Parathyroid adenoma (tissue), 2 donors: ENCODE measurements at regions not wholly inside any gene's neighbourhood (a gene's known extent, or its start where the extent isn't known, plus 50 kb on each side); places are given as distances from the start of the nearest gene placed in this dataset.

ENCODE experiments used
- H2AFZ ChIP-seq: fragments of 300-600 bp; sonication (generic); one replicate; pipeline ENCODE4 v1.7.0; 2017; ENCODE audit warnings: antibody characterized with exemption, mild to moderate bottlenecking
- H3K27ac ChIP-seq: fragments of 300-600 bp; sonication (generic); one replicate; pipeline ENCODE4 v1.7.0; 2017
- H3K27me3 ChIP-seq: fragments of 300-600 bp; sonication (generic); one replicate; pipeline ENCODE4 v1.7.0; 2017; ENCODE audit warnings: low read length; ENCODE audit not compliant: control insufficient read depth, insufficient read depth
- H3K36me3 ChIP-seq: fragments of 300-600 bp; sonication (generic); one replicate; pipeline ENCODE4 v1.7.0; 2017; ENCODE audit warnings: low read length; ENCODE audit not compliant: control insufficient read depth, insufficient read depth
- H3K4me1 ChIP-seq: fragments of 300-600 bp; sonication (generic); one replicate; pipeline ENCODE4 v1.7.0; 2017; ENCODE audit warnings: control low read depth
- H3K4me2 ChIP-seq: fragments of 300-600 bp; sonication (generic); one replicate; pipeline ENCODE4 v1.7.0; 2017; ENCODE audit warnings: low read length
- H3K4me3 ChIP-seq: fragments of 300-600 bp; sonication (generic); one replicate; pipeline ENCODE4 v1.7.0; 2017; ENCODE audit warnings: low read depth, low read length
- H3K79me2 ChIP-seq: fragments of 300-600 bp; sonication (generic); one replicate; pipeline ENCODE4 v1.7.0; 2017; ENCODE audit warnings: control low read depth
- H3K9ac ChIP-seq: fragments of 300-600 bp; sonication (generic); one replicate; pipeline ENCODE4 v1.7.0; 2017; ENCODE audit warnings: mild to moderate bottlenecking
- H3K9me3 ChIP-seq: fragments of 300-600 bp; sonication (generic); one replicate; pipeline ENCODE4 v1.7.0; 2017; ENCODE audit warnings: low read length; ENCODE audit not compliant: control insufficient read depth
- CTCF ChIP-seq: fragments of 300-600 bp; sonication (generic); IDR thresholded peaks from one replicate; pipeline ENCODE4 v1.7.0; 2017; ENCODE audit warnings: antibody characterized with exemption, mild to moderate bottlenecking
- donor health status: primary hyperparathyroidism.

- no peaks in the 10 kb centered on the region for H3K36me3 ChIP-seq
These were observed 113.1 kb upstream of the TRIM24 start for GRCh38 chr7:138346975-138347374.

GRCh38 chr7:138349841-138350700, 110.0 kb upstream of the TRIM24 start:
- Histone ChIP-seq H2AFZ (no peak overlapping the region), H3K79me2 (no peaks in the 10 kb centered on the region), H3K9me3 (no peaks in the 10 kb centered on the region), H3K4me1 (no peaks in the 10 kb centered on the region), H3K27me3 (no peaks in the 10 kb centered on the region), H3K4me2 (no peak overlapping the region), H3K36me3 (no peaks in the 10 kb centered on the region), H3K4me3 (no peak overlapping the region), H3K27ac (no peak overlapping the region), H3K9ac (peak overlapping the region; percentile 28)
- no peak for TF ChIP-seq CTCF

More at GRCh38 chr7:138346975-138347374, 113.1 kb upstream of the TRIM24 start:
- no peak overlapping the region for H3K27ac ChIP-seq
- no peak overlapping the region for H3K4me2 ChIP-seq
- no peaks in the 10 kb centered on the region for H3K9me3 ChIP-seq
- no peaks in the 10 kb centered on the region for H3K4me1 ChIP-seq
- no peak overlapping the region for H3K4me3 ChIP-seq
- no peak overlapping the region for H2AFZ ChIP-seq
- TF ChIP-seq CTCF = no peak
- no peaks in the 10 kb centered on the region for H3K79me2 ChIP-seq
- H3K9ac ChIP-seq = no peak overlapping the region
- H3K27me3 ChIP-seq = no peaks in the 10 kb centered on the region

GRCh38 chr7:138350701-138351357, 109.2 kb upstream of the TRIM24 start:
- H3K4me2 ChIP-seq = no peak overlapping the region
- no peak for TF ChIP-seq CTCF
- H3K79me2 ChIP-seq = no peaks in the 10 kb centered on the region
- H3K27ac ChIP-seq = no peak overlapping the region
- H2AFZ ChIP-seq = no peak overlapping the region
- no peak overlapping the region for H3K9ac ChIP-seq
- no peaks in the 10 kb centered on the region for H3K9me3 ChIP-seq
- no peaks in the 10 kb centered on the region for H3K4me1 ChIP-seq
- H3K27me3 ChIP-seq = no peaks in the 10 kb centered on the region
- H3K4me3 ChIP-seq = no peak overlapping the region
- H3K36me3 ChIP-seq = no peaks in the 10 kb centered on the region

- Histone ChIP-seq H3K79me2 (no peaks in the 10 kb centered on the region), H3K27ac (no peak overlapping the region), H3K27me3 (no peaks in the 10 kb centered on the region), H3K36me3 (no peaks in the 10 kb centered on the region), H3K4me1 (no peaks in the 10 kb centered on the region), H3K9me3 (no peaks in the 10 kb centered on the region), H3K4me3 (no peak overlapping the region), H3K4me2 (no peak overlapping the region), H3K9ac (no peak overlapping the region), H2AFZ (no peak overlapping the region)
- no peak for TF ChIP-seq CTCF
These were observed 107.2 kb upstream of the TRIM24 start for GRCh38 chr7:138352570-138353461.
